SK-N-SH treated with all-trans-retinoic acid at 6 μM for 48 hours (cell line): ENCODE measurements at regions not wholly inside any gene's neighbourhood (a gene's known extent, or its start where the extent isn't known, plus 50 kb on each side); places are given as distances from the start of the nearest gene placed in this dataset.

Source experiments
- GLIS3 ChIP-seq: fragments of 250-450 bp; sonication (Bioruptor Pico); IDR thresholded peaks from 2 replicates; pipeline ENCODE4 v1.5.0; 2020; ENCODE audit warnings: mild to moderate bottlenecking, moderate library complexity
- TOX ChIP-seq: fragments of 250-450 bp; sonication (Bioruptor Pico); IDR thresholded peaks from 2 replicates; pipeline ENCODE4 v1.8.0; 2021; ENCODE audit warnings: mild to moderate bottlenecking, moderate library complexity, borderline replicate concordance
- ZFP3 ChIP-seq: fragments of 250-450 bp; sonication (Bioruptor Pico); IDR thresholded peaks from 2 replicates; pipeline ENCODE4 v1.5.0; 2020; ENCODE audit warnings: mild to moderate bottlenecking, moderate library complexity

- no peak for TF ChIP-seq TOX (CRISPR knock-in tag)
- no peak for TF ChIP-seq GLIS3 (CRISPR knock-in tag)
- no peak for TF ChIP-seq ZFP3 (CRISPR knock-in tag)
These were observed 203.9 kb downstream of the KBTBD8 start for GRCh38 chr3:67202053-67202452.
